ENCODE measurements at regions not wholly inside any gene's neighbourhood (a gene's known extent, or its start where the extent isn't known, plus 50 kb on each side); places are given as distances from the start of the nearest gene placed in this dataset.

- no peak for TF ChIP-seq EGR1 (IDR thresholded peaks at IDR 0.05; ENCODE audit: low read depth)
- TF ChIP-seq CBX3 (IDR thresholded peaks at IDR 0.05; ENCODE audit: low read depth): no peak
- no peak for TF ChIP-seq RAD21 (IDR thresholded peaks at IDR 0.05; ENCODE audit: low read depth)
- TF ChIP-seq CEBPB (IDR thresholded peaks at IDR 0.05; ENCODE audit: low read depth): no peak
- no peak for TF ChIP-seq ZFX (IDR thresholded peaks at IDR 0.05)
- TF ChIP-seq REST (IDR thresholded peaks at IDR 0.05; ENCODE audit: low read depth): no peak
- TF ChIP-seq ATF3 (IDR thresholded peaks at IDR 0.05): no peak
- no peaks in the 10 kb centered on the region for H3K9me2 ChIP-seq (ENCODE audit: insufficient read depth)
- DNase-seq (ENCODE audit: low read depth, low spot score): no peak
- no peaks in the 10 kb centered on the region for H3K36me3 ChIP-seq (ENCODE audit: control insufficient read depth in 1 of 2, insufficient read depth in 2 of 2, low read length in 2 of 2)
- no TSS peak for BruUV-seq (replicated peaks)
- no peak overlapping the region for H3K4me3 ChIP-seq (replicated peaks in 1 of 2; ENCODE audit: low read depth in 1 of 2, low read length in 2 of 2)
- intact Hi-C loops (cut with micrococcal nuclease): no loop called here
- no peaks in the 10 kb centered on the region for H4K20me1 ChIP-seq (ENCODE audit: insufficient read depth)
- POLR2A ChIA-PET: no interaction called here
- H3K4me1 ChIP-seq (ENCODE audit: control insufficient read depth in 1 of 2, insufficient read depth in 2 of 2, low read length in 2 of 2): peaks cover 0 to 36% of the 10 kb centered on the region in 2 experiments; a peak in 3 of 4 replicates
- RAD21 ChIA-PET (ENCODE audit: low non-redundant PET in 1 of 2, low total read pairs in 2 of 2, uncharacterized antibody in 2 of 2, unreplicated experiment in 2 of 2): interaction anchor here in 1 of 2 experiments (0.6 kb wide), 1 partner anchor 603 kb away, joined by 3 read pairs; no protein-coding TSS in a partner anchor
- CTCF ChIA-PET: no interaction called here
- H3K9ac ChIP-seq (ENCODE audit: low read length): no peak overlapping the region
- no peak overlapping the region for H3K27ac ChIP-seq (ENCODE audit: low read depth, low read length)
- no peaks in the 10 kb centered on the region for H3K79me2 ChIP-seq (ENCODE audit: insufficient read depth, low read length)
- no peaks in the 10 kb centered on the region for H3K9me3 ChIP-seq (ENCODE audit: control insufficient read depth in 1 of 2, insufficient read depth in 1 of 2, low read depth in 1 of 2, low read length in 2 of 2)
- no peaks in the 10 kb centered on the region for H3K27me3 ChIP-seq (ENCODE audit: insufficient read depth, low read length)
- peak overlapping the region; percentile 33 for H3K4me2 ChIP-seq (ENCODE audit: low read length)
- H2AFZ ChIP-seq (ENCODE audit: low read depth, low read length, poor library complexity, severe bottlenecking): peak overlapping the region; percentile 77
- ATAC-seq: no peak
Observed at GRCh38 chr1:227428803-227429202, 110.5 kb upstream of the CDC42BPA start.

GRCh38 chr1:227427411-227427810 lies 109.1 kb upstream of the CDC42BPA start:
- Histone ChIP-seq H3K27ac (ENCODE audit: low read depth, low read length) (no peak overlapping the region), H3K9ac (ENCODE audit: low read length) (no peak overlapping the region), H3K9me2 (ENCODE audit: insufficient read depth) (no peaks in the 10 kb centered on the region), H4K20me1 (ENCODE audit: insufficient read depth) (no peaks in the 10 kb centered on the region), H3K4me3 (replicated peaks in 1 of 2; ENCODE audit: low read depth in 1 of 2, low read length in 2 of 2) (no peak overlapping the region), H3K36me3 (ENCODE audit: control insufficient read depth in 1 of 2, insufficient read depth in 2 of 2, low read length in 2 of 2) (no peaks in the 10 kb centered on the region), H3K4me1 (ENCODE audit: control insufficient read depth in 1 of 2, insufficient read depth in 2 of 2, low read length in 2 of 2) (peaks cover 0 to 39% of the 10 kb centered on the region in 2 experiments; a peak in 3 of 4 replicates), H3K79me2 (ENCODE audit: insufficient read depth, low read length) (no peaks in the 10 kb centered on the region), H3K4me2 (ENCODE audit: low read length) (no peak overlapping the region), H3K9me3 (ENCODE audit: control insufficient read depth in 1 of 2, insufficient read depth in 1 of 2, low read depth in 1 of 2, low read length in 2 of 2) (no peaks in the 10 kb centered on the region), H2AFZ (ENCODE audit: low read depth, low read length, poor library complexity, severe bottlenecking) (no peak overlapping the region), H3K27me3 (ENCODE audit: insufficient read depth, low read length) (no peaks in the 10 kb centered on the region)
- POLR2A ChIA-PET: no interaction called here
- TF ChIP-seq FOSL1 (IDR thresholded peaks at IDR 0.05; ENCODE audit: low read depth): no peak
- TF ChIP-seq SP1 (IDR thresholded peaks at IDR 0.05; ENCODE audit: low read depth): no peak
- TF ChIP-seq ZFX (IDR thresholded peaks at IDR 0.05): no peak
- TF ChIP-seq EZH2 (IDR thresholded peaks at IDR 0.05): no peak
- TF ChIP-seq CTCF (IDR thresholded peaks at IDR 0.05 in 2 of 3, conservative IDR thresholded peaks at IDR 0.05 in 1 of 3; ENCODE audit: borderline replicate concordance in 1 of 3, insufficient read depth in 1 of 3, low read depth in 2 of 3, low read length in 2 of 3): no peak
- TF ChIP-seq SIN3A (IDR thresholded peaks at IDR 0.05; ENCODE audit: low read depth): no peak
- no peak for TF ChIP-seq MAX (IDR thresholded peaks at IDR 0.05)
- no peak for TF ChIP-seq JUND (IDR thresholded peaks at IDR 0.05)
- ATAC-seq (no peak), DNase-seq (ENCODE audit: low read depth, low spot score) (no peak)
- no TSS peak for BruUV-seq (replicated peaks)
- intact Hi-C loops (cut with micrococcal nuclease): no loop called here
- CTCF ChIA-PET: no interaction called here
- RAD21 ChIA-PET (ENCODE audit: low non-redundant PET in 1 of 2, low total read pairs in 2 of 2, uncharacterized antibody in 2 of 2, unreplicated experiment in 2 of 2): no interaction called here
